Stimulated activated CD8-positive, alpha-beta memory T cell treated with anti-CD3 and anti-CD28 coated beads, Interleukin-2, amount 100 ng/mL, for 48 hours (primary cell): ENCODE measurements at regions not wholly inside any gene's neighbourhood (a gene's known extent, or its start where the extent isn't known, plus 50 kb on each side); places are given as distances from the start of the nearest gene placed in this dataset.
"Not testable (repeated sequence)": the region's sequence is repeated elsewhere in the genome, so short reads cannot be mapped to it uniquely, and the experiment has no call there.

Experiments
- DNase-seq, 2 donors: peaks; one replicate each; pipeline ENCODE4 v3.0.0-alpha.2; 2020; ENCODE audit warnings: low read depth in 2 of 2

DNA sequence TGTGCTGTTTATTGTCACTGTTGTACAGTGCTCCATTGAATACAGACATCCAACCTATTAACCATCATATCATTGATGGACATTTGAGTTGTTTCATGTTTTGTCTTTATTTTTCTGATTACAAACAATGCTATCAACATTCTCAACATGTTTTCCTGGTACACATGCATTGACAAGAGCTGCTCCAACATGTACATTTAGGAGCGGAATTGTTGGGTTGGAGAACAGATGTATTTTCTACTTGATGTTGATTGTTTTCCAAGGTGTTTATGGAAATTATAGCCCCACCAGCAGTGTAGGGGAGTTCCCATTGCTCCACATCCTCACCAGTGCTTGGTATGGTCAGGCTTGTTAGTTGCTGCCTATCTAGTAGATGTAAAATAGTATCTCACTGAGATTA, 204.1 kb upstream of the CLINT1 start:
- no peak for DNase-seq

DNA sequence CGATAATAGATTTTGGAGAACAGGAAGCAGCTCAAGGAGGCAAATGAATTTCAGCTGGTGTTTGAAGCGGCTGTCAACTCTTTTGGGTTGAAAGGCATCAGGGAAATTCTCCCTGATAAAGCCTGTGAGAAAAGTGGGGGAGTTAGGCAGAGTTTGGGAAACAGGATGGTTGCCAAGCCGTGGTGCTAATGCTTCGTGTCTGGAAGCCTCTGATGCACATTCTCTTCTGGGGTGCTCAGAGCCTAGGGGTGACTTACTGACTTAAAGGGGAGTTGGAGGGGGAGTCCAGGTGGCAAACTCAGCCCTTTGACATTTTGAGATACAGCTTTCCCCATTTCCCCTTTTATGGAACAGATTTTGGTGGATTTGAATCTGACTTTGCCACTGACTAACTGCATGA, 202.5 kb upstream of the CLINT1 start:
- no peak for DNase-seq

DNA sequence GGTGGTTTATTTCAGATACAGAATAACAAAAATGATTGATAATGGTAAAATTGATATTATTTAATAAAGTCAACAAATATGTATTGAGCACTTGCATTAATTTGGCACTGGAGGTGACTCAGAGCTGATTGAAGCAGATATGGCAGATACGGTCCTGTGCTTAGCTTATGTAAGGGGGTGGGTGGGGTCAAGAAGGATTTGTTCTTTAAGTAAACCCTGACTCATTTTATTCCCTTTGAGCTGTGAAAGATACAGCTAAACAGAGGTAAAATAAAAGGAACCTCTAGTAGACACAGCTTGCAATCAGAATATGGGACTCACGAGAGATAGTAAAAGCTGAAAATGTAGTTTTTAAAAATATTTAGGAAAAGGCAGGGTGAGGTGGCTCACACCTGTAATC, 201.3 kb upstream of the CLINT1 start:
- DNase-seq: no peak

DNA sequence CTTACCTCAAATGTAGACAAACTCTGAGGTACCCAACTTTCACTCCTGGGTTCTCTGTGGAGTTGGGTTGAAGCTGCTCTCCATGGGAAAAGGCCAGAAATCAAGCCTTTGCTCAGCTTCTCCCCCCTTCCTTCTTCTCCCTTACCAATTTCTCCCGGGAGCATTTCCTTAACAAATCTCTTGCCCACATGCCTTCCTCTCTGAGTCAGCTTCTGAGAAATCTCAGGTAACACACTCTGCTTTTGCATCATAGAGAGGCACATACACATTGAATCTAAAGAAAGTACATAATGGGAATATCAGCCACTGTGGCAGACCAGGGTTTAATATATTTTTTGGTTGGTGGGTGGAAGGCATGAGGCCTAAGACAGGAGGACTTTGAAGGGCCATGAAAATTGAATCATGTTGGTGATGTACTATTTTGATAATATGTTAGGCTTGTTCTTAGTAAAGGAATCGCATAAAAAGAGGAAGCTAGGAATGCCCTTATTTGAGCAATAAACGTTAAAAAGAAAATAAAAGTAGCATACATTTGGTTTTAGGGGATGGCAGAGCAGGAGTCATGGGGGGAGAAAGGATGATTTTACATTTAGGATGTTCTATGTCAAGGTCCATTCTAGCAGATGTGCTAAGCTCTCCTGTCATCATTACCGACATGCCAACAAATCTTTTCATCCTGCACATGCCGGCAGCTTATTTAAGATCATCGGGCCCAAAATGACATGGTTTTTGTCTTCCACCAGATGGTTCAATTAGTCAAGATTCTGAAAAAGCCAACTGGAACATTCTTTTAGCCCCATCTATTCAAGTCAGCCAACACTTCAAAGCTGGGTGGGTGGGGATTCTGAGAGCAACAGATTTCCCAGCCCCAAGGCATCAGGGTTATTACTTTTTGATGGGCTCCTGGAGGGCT, 199.5 kb upstream of the CLINT1 start:
- DNase-seq: no peak

DNA sequence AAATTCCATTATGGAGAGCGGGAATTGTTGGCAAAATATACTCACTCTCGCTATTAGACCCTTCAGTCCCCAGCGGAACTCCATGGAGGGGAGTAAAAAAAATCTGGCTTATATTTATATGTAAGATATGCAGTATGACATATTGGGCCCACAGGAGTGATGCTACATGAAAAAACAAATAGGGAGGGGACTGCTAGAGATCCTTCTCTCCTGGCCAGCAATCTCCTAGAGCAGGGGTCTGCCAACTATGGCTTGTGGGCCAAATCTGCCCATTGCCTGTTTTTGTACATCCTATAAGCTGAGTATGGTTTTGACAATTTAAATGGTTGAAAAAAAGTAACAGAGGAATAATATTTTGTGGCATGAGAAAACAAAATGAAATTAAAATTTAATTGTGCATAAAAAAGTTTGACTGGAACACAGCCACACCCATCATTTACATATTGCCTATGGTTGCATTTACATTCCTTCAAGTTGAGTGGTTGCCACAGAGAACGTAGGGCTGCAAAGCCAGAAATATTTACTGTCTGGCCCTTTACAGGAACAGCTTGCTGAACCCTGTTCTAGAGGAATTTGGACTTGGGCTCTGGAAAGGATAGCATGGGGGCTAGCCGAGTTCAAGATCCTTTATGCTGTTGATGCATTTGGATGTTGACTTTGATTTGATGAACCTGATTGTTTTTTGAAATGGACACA, 197.3 kb upstream of the CLINT1 start:
- DNase-seq: no peak

DNA sequence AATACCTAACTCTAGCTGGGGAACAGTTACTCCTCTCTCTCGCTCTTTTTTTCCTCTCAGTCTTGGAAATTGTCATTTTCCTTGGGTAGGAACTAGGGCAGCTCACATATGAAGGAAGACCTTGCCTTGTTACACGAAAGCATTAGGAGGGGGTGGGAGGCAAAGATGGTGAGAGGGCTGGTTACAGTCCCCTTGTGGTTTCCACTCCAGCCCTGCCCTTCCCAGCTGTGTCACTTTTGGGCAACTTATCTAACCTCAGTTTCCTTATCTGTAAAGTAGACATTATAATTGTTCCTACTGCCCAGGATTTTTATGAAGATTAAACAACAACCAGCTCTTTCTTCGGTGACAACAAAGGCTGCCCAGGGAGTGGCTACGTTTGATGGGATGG, 196.2 kb upstream of the CLINT1 start:
- no peak for DNase-seq

DNA sequence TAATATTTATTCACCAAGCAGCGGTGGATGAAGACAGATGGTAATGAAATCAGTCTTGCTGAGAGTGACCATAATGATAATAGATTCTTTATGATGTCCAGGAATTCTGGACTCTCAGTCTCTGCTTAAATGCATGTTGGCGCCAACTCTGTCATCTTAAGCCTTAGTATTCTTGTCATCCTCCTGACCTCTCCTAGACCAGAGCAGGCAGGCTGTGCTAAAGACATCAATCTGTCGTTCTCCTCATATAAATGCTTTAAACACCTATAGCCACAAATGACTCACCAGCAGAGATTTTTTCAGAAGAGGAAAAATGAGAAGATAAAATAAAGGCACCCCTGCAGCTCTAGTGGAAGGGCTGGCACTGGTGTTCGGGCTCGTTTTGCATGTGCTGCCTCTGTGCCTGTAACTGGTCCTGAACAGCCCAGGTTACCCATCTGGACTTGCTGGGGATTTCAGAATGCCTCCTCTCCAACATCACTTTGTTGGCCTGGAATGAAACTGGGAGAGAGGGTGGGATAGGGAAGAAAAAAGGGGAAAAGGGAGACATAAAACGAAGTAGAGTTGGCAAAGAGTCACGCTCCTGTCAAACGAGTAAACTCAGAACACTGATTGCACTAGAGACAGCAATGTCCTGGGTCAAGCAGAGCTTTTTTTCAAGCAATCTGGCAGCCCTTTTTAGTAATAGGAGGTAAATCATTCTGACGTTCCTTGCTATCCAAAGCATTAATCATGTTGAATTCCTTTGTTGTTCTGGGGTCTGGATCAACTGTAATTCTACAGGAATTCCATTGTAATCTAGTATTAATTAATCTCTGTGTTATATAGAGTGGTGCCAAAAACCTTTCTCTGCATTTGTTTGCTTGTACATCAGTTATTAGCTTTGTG, 195.5 kb upstream of the CLINT1 start:
- no peak for DNase-seq

DNA sequence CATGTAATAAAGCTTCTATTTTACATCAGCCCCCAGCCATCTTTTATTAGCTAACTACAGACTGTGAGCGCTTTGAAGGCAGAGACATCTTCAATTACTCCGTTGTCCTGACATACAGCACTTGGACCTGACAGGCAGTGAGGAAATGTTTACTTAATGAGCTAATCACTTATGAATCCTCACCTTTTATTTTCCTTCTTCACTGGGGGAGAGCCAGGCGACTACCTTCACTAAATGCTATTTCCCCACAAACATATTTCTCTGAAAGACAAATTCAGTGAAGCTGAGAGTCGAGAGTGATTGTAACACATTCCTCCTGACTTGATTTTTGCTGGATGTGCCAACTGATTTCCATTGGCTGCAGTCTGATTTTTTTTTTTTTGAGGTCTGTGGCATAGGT, 192.1 kb upstream of the CLINT1 start:
- DNase-seq: no peak

DNA sequence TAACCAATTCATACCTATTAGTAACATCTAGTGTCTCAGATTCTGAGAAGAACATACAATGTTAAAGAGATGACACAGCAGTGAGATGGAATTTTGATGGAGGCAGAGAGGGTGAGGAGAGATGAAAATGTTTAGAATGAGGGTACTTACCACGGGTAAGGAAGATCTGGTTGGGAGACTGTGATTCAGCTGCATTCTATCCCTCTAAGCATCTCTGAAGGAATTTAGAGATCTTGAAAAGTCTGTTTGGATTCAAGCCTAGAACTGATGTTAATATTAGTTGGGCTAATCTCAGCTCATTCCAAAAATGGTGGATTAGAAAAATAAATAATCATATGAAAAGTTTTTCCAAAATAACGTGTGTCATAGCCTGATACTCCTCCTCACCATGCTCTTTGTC, 191.5 kb upstream of the CLINT1 start:
- DNase-seq: no peak

DNA sequence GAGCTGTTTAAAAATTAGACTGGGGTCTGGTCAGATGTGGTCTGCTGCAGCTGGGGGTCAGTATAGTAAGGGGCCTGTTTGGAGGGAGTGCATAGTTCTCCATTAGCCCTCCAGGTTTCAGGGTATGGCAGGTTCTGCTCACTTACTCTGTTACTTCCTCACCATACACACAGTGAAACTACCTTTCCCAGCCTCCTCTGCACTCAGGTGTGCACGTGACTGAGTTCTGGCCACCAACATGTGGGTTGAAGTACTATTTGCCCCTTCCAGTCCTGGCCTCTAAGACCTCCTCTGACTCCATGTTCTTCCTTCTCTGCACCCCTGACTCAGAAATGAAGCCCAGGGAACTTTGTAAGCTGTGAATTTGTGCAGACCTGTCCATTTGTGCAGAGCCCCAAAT, 190.5 kb upstream of the CLINT1 start:
- DNase-seq: no peak

DNA sequence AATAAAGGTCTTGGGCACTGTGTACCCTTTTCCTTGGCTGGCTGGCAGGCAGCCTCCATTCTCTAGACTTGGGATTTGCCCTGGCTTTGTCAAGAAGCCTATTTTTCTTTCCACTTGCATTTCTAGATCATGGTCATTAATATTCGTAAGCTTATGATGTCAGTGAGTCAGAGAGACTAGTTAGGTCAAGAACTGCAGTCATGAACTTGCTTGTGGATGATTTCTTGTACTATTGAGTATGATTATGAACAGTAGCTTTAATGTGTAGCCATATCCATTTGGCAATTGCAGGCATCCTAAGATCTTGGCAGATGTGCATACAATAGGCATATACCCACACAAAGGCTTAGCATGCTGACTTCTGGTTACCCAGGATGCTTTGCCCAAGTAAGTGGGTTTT, 186.8 kb upstream of the CLINT1 start:
- no peak for DNase-seq

DNA sequence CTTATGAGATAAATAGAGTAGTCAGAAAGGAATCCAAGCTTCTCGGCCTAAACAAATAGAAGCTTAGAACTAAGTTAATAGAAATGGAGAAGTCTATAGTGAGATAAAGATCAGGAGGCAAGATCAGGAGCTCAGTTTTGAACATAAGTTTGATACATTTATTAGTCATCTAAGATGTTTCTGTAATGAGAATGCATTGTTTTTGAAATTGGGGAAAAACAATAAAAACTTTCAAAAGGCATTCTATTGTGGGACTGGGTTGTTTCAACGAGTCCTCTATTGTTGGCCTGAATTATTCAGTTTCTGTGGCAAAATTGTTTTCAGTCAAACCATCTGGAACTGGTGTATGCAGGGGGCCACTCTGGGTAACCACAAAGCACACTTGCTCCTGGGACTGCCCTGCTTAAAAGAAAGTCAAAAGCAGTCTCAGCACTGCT, 181.0 kb upstream of the CLINT1 start:
- no peak for DNase-seq

DNA sequence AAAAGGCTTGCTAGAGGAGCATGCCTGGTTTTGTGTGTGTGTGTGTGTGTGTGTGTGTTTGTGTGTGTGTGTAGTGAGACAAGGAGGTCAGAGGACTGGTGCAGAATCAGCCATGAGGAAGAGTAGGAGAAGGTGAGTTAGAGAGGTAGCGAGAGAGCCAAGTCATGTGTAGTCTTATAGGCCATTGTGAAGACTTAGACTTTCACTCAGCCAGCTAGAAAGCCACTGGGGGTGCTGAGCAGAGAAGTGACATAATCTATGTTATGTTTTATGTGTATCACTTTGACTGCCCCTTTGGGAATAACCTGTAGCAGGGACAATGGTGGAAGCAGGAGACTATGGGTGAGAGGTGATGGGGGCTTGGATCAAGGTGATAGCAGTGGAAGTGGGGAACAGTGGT, 180.5 kb upstream of the CLINT1 start:
- DNase-seq: no peak

DNA sequence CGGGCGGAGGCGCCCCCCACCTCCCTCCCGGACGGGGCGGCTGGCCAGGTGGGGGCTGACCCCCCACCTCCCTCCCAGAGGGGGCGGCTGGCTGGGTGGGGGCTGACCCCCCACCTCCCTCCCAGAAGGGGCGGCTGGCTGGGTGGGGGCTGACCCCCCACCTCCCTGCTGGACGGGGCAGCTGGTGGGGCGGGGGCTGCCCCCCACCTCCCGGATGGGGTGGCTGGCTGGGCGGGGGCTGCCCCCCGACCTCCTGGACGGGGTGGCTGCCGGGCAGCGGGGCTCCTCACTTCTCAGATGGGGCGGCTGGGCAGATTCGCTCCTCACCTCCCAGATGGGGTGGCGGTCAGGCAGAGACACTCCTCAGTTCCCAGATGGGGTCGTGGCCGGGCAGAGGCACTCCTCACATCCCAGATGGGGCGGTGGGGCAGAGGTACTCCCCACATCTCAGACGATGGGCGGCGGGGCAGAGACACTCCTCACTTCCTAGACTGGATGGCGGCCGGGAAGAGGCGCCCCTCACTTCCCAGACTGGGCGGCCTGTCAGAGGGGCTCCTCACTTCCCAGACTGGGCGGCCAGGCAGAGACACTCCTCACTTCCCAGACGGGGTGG, 178.1 kb upstream of the CLINT1 start:
- not testable (repeated sequence) for DNase-seq

DNA sequence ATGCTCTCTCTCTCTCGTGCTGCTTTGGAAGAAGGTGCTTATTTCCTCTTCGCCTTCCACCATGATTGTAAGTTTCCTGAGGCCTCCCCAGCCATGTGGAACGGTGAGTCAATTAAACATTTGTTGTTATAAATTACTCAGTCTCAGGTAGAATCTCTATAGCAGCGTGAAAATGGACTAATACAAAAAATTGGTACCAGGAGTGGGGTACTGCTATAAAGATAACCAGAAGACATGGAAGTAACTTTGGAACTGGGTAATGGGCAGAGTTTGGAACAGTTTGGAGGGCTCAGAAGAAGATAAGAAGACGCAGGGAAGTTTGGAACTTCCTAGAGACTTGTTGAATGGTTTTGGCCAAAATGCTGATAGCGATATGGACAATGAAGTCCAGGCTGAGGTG, 175.6 kb upstream of the CLINT1 start:
- DNase-seq: not testable (repeated sequence)

DNA sequence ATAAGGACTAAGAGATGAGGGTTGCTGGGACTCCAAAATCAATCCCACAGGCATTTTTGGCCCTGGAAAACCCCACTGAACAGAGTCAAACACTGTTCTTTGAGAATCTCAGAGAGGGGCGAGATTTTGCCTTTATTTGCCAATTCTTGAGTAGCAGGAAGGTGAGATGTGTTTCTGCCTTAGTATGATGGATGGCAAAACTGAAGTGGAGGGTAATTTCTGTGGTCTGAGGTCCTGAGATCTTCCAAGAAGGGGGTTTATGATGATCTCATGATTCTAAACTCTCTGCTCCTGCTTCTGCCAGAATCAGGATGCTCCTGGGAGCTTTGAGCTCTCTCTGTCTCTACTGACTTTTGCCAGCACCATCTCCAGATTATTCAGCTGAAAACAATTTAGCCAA, 174.8 kb upstream of the CLINT1 start:
- no peak for DNase-seq

DNA sequence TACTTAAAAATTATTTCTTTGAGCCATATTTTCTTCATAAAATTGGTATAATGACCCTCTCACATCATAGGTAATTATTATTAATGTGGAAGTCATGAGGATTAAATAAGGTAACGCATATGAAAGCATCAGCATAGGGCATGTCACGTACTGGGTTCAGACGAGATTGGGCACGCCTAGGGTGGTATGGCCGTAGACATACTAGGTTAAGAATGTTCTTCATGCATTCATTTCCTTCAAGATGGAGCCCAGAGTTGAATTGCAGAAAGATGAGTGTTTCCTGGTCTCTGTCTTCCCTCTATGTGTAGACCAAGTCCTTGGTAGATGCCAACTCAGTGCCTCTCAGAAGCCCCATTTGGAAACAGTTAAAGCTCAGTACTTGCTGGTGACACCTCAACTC, 174.1 kb upstream of the CLINT1 start:
- no peak for DNase-seq

DNA sequence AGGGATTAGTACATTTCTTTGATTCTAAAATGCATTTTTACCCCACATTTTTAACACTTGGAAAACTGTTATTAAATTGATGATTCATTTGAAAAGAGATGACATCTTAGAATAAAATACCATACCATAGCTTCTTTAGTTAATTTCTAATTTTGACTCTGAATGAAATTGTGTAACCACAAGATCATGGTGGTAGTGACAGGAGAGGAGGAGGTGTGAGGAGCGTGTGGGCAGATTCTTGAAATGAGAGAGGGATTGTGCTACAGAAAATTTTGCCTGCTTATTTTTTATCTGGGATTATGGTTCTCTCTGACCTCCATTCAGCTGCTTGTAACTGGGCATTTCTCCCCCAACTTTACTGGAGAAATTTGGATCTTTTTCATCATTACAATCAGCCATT, 173.3 kb upstream of the CLINT1 start:
- no peak for DNase-seq

DNA sequence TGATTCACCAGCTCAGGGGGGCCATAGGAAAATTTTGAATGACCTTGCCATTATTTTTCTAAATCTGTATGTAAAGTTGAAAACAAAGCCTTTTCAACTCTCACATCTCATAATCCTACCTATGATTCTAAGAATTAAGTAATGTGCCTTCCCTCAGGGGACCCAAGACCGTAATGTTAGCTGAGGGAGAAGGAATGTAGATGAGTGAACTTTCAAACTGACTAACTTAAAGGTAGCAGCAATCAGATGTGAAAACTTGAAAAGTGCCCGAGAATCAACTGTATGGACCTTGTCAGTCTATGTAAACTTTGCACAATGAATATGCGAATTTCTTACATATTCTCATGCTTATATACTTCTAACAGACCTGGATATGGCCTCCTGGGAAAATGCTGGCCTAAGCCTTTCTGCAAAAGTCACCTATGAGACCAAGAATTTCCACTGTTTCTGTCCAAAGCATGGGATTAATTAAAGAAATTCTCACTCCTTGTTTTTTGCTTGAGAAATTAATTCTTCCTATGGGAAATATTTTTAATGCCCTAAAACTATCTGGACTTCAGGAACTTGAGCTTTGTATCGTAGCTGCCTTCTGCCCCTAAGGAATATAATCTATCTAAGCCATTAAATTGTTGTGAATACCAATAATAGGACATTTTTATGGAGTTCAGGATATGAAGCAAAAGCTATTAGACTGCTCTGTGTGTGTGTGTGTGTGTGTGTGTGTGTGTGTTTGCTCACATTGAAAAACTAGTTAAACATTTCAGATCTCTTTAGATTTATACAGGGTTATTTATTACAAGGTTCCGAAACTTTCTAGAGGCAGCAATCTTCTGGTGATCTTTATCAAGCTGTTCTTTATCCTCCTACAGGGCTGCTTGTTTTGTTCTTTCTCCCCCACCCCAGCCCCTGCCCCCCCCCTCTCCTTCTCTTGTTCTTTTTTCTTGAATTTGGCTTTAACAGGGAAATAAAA, 169.1 kb upstream of the CLINT1 start:
- no peak for DNase-seq

DNA sequence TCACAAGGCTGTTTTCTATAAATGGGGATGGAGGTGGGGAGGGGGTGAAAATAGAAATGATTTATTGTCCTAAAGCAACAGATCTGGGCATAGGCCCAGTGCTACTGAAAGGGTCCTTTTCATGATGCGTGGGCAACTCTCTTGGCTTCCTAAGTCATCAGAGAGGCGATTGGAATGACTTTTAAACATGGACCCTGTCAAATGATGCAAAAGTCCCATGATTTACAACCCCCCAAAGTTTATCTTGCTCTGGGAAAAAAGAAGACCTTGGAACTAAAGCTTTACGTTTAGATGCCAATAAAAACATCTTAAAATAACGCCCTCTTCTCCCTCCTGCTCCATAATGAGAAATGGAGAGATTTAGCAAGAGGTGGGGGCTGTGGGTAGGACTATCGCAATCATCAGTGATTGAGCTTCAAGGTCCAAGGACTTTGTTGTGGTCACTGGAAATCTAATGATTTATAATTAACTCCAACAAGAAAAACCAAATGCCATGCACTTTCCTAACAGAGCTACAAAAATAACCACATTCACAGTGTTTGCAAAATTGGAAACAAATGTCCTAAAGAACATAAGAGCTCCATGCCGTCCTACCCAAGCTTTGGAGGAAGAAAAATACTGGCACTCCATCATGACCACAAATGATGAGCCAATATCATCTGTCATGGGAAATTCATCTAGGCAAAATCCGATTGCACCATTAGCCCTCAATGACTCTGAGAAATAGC, 167.5 kb upstream of the CLINT1 start:
- DNase-seq: no peak
